ENCODE measurements at regions not wholly inside any gene's neighbourhood (a gene's known extent, or its start where the extent isn't known, plus 50 kb on each side); places are given as distances from the start of the nearest gene placed in this dataset.

GRCh38 chrX:109312757-109313156 lies 169.1 kb downstream of the GUCY2F start:
- H3K27ac ChIP-seq = no peak overlapping the region
- no peak for TF ChIP-seq ZFX (IDR thresholded peaks at IDR 0.05; ENCODE audit: borderline replicate concordance)
- TF ChIP-seq, protein P1, sequence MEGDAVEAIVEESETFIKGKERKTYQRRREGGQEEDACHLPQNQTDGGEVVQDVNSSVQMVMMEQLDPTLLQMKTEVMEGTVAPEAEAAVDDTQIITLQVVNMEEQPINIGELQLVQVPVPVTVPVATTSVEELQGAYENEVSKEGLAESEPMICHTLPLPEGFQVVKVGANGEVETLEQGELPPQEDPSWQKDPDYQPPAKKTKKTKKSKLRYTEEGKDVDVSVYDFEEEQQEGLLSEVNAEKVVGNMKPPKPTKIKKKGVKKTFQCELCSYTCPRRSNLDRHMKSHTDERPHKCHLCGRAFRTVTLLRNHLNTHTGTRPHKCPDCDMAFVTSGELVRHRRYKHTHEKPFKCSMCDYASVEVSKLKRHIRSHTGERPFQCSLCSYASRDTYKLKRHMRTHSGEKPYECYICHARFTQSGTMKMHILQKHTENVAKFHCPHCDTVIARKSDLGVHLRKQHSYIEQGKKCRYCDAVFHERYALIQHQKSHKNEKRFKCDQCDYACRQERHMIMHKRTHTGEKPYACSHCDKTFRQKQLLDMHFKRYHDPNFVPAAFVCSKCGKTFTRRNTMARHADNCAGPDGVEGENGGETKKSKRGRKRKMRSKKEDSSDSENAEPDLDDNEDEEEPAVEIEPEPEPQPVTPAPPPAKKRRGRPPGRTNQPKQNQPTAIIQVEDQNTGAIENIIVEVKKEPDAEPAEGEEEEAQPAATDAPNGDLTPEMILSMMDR (IDR thresholded peaks at IDR 0.05) = no peak

GRCh38 chrX:109310031-109310430 lies 171.9 kb downstream of the GUCY2F start:
- TF ChIP-seq ZFX (IDR thresholded peaks at IDR 0.05; ENCODE audit: borderline replicate concordance) = no peak
- TF ChIP-seq, protein P1 (IDR thresholded peaks at IDR 0.05) = no peak
- no peak overlapping the region for H3K27ac ChIP-seq

DNA sequence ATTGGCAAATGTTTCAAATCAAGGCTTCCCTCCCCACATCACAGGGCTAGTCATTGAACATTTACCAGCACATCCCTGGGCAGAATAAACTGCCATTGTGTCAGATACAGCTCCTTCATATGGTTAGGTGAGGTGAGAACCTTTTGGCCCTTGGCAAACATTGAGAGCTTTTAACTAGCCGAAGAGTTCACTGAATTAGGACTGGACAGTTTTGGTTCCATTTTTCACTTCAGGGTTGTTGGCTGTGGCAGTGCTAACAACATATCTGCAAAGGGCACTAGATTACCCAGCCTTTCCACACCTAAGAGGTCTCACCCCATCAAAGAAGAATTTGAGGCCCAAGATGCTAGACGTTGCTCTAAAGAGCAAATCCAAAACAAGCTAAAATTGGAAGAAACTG lies 180.7 kb downstream of the GUCY2F start:
- TF ChIP-seq, protein P1 (IDR thresholded peaks at IDR 0.05) = no peak
- TF ChIP-seq ZFX (IDR thresholded peaks at IDR 0.05; ENCODE audit: borderline replicate concordance) = no peak
- H3K27ac ChIP-seq = no peak overlapping the region

DNA sequence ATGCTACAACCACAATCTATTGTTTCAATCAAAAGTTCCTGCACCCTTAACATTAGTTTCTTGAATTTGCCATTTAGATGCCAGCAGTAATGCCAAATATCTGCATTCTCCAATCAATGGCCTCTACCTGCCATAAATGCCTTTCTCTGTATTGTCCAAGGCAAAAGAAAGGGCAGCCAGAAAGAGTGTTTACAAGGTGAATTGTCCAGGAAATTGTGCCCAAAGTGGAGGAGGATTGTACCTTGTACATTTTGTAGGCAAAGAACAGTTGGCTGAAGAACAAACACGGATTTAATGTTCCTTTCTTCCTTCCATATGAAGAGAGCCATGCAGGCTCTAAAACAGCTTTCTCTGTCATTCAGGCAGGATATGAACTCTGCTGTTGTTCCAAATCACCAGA lies 181.5 kb downstream of the GUCY2F start:
- TF ChIP-seq ZFX (IDR thresholded peaks at IDR 0.05; ENCODE audit: borderline replicate concordance) = no peak
- TF ChIP-seq, protein P1 (IDR thresholded peaks at IDR 0.05) = no peak
- H3K27ac ChIP-seq = no peak overlapping the region

GRCh38 chrX:109299091-109299490 lies 182.8 kb downstream of the GUCY2F start:
- no peak overlapping the region for H3K27ac ChIP-seq
- TF ChIP-seq ZFX (IDR thresholded peaks at IDR 0.05; ENCODE audit: borderline replicate concordance) = no peak
- TF ChIP-seq, protein P1 (IDR thresholded peaks at IDR 0.05) = no peak

- H3K27ac ChIP-seq = no peak overlapping the region
- TF ChIP-seq, protein P1 (IDR thresholded peaks at IDR 0.05) = no peak
- TF ChIP-seq ZFX (IDR thresholded peaks at IDR 0.05; ENCODE audit: borderline replicate concordance) = no peak
Observed at GRCh38 chrX:109294097-109294814, 187.6 kb downstream of the GUCY2F start.

GRCh38 chrX:109283870-109284269 lies 198.0 kb downstream of the GUCY2F start:
- H3K27ac ChIP-seq = no peak overlapping the region
- TF ChIP-seq, protein P1 (IDR thresholded peaks at IDR 0.05) = no peak
- TF ChIP-seq ZFX (IDR thresholded peaks at IDR 0.05; ENCODE audit: borderline replicate concordance) = no peak

Measured in 22Rv1 (cell line).